CD4-positive, alpha-beta memory T cell (primary cell): ENCODE measurements at regions not wholly inside any gene's neighbourhood (a gene's known extent, or its start where the extent isn't known, plus 50 kb on each side); places are given as distances from the start of the nearest gene placed in this dataset.

ENCODE experiments used
- CTCF ChIA-PET: fragments of 350-600 bp; sonication (Branson Sonifier 250); formaldehyde crosslinking; loops from one replicate; lab custom pipeline; 2021; ENCODE audit warnings: inconsistent platforms; ENCODE audit not compliant: partially characterized antibody; lab: Charles Lee
- POLR2A ChIA-PET: fragments of 350-600 bp; sonication (Branson Sonifier 250); formaldehyde crosslinking; loops from one replicate; lab custom pipeline; 2021; ENCODE audit not compliant: partially characterized antibody; lab: Charles Lee
- DNase-seq, 5 donors: peaks; one replicate each; pipeline versions ENCODE4 v3.0.0 to v3.0.0-alpha.2; 2020 to 2022; ENCODE audit warnings: mixed read lengths in 1 of 5
- H3K27ac ChIP-seq: one replicate; pipeline ENCODE4 v1.7.0; 2013; ENCODE audit warnings: low read depth, low read length
- H3K27me3 ChIP-seq: 2 replicates; pipeline ENCODE4 v1.7.0; 2013; ENCODE audit warnings: mild to moderate bottlenecking, low read length, moderate library complexity; ENCODE audit not compliant: insufficient read depth
- H3K36me3 ChIP-seq: 2 replicates; pipeline ENCODE4 v1.7.0; 2013; ENCODE audit warnings: mild to moderate bottlenecking, low read length, moderate library complexity; ENCODE audit not compliant: insufficient read depth
- H3K4me1 ChIP-seq: 2 replicates; pipeline ENCODE4 v1.7.0; 2013; ENCODE audit warnings: mild to moderate bottlenecking, low read length, moderate library complexity; ENCODE audit not compliant: insufficient read depth
- H3K4me3 ChIP-seq, 2 donors: one replicate each; pipeline ENCODE4 v1.7.0; 2013; ENCODE audit warnings: low read length in 2 of 2, mild to moderate bottlenecking in 1 of 2
- H3K9me3 ChIP-seq, 2 donors: one replicate each; pipeline ENCODE4 v1.7.0; 2013; ENCODE audit warnings: low read length in 2 of 2, control low read depth in 1 of 2; ENCODE audit not compliant: control insufficient read depth in 1 of 2
- H3K27ac Mint-ChIP-seq, 7 donors: one replicate each; pipeline ENCODE4 v1.8.0; 2020 to 2021; ENCODE audit warnings: mixed read lengths in 7 of 7, mild to moderate bottlenecking in 6 of 7, inconsistent platforms in 3 of 7, moderate library complexity in 3 of 7
- H3K27me3 Mint-ChIP-seq, 2 donors: one replicate each; pipeline ENCODE4 v1.8.0; 2020 to 2021; ENCODE audit warnings: mixed read lengths in 2 of 2
- H3K36me3 Mint-ChIP-seq, 2 donors: one replicate each; pipeline ENCODE4 v1.8.0; 2020 to 2021; ENCODE audit warnings: mixed read lengths in 2 of 2, inconsistent platforms in 1 of 2, mild to moderate bottlenecking in 1 of 2
- H3K4me1 Mint-ChIP-seq, 4 donors: one replicate each; pipeline ENCODE4 v1.8.0; 2020 to 2021; ENCODE audit warnings: mixed read lengths in 4 of 4, mild to moderate bottlenecking in 1 of 4
- H3K4me3 Mint-ChIP-seq, 8 donors: one replicate each; pipeline ENCODE4 v1.8.0; 2020 to 2021; ENCODE audit warnings: mixed read lengths in 8 of 8, mild to moderate bottlenecking in 7 of 8, moderate library complexity in 6 of 8, inconsistent platforms in 3 of 8
- H3K9me3 Mint-ChIP-seq, 8 donors: one replicate each; pipeline ENCODE4 v1.8.0; 2020 to 2021; ENCODE audit warnings: mixed read lengths in 8 of 8, mild to moderate bottlenecking in 5 of 8, inconsistent platforms in 3 of 8, moderate library complexity in 1 of 8
- intact Hi-C: fragments of 100-400 bp; cut with micrococcal nuclease; formaldehyde crosslinking; loops from one replicate; pipeline ENCODE4 v1.15.1; 2023

DNA sequence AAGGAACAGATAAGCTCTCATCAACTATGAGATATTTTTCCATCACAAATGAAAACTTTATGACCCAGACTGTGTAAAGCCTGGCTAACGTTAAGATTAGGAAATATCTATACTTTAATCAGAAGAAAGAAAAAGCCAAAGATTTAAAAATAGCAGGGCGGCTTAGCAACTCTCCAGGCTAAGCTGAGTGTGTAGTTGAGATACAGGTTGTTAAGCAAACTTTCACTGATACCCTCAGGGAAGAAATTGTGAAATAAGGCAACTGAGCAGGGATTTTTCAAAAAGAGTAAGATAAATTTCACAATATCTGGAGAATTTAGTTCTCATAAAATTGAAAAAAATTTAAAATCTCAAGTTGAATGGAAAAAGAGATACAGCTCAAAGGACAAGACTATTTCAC lies 382.0 kb downstream of the RAPGEF2 start:
- H3K36me3 Mint-ChIP-seq: no peaks in the 10 kb centered on the region
- intact Hi-C loops: no loop called here
- Histone ChIP-seq H3K27me3 (no peaks in the 10 kb centered on the region), H3K4me1 (no peaks in the 10 kb centered on the region), H3K9me3 (no peaks in the 10 kb centered on the region), H3K36me3 (no peaks in the 10 kb centered on the region), H3K27ac (no peak overlapping the region), H3K4me3 (no peak overlapping the region)
- H3K27ac Mint-ChIP-seq: no peak overlapping the region
- H3K4me3 Mint-ChIP-seq: no peak overlapping the region
- H3K9me3 Mint-ChIP-seq: peaks cover 0 to 2% (median 0%) of the 10 kb centered on the region in 8 donors
- ChIA-PET CTCF (interaction anchor here (1.1 to 1.2 kb wide), 2 partner anchors 12 to 22 kb away, joined by 3 read pairs; no protein-coding TSS in a partner anchor), POLR2A (no interaction called here)
- peaks cover 5 to 7% of the 10 kb centered on the region in 2 donors for H3K27me3 Mint-ChIP-seq
- H3K4me1 Mint-ChIP-seq: peaks cover 0 to 1% (median 0%) of the 10 kb centered on the region in 4 donors
- no peak for DNase-seq

DNA sequence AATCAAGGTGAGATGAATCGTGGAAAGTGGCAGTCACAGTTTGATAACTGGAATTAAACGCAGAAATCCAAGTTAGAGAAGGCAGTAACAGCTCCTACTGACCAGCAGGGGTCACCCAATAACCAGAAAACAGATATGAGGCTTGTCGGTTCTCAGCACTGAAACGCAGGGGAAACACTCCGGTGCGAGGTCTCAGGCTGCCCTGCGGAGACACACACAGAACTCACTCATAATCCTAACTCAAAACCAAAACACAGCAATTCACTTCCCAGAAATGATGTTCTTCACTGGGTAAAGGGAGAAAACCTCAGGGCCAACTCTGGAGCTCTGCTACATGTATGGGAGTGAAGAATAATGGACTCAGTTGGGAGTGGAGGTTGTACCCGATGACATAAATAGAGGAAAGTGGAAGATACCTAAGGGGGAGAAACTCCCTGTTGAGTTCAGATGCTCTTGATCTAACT lies 384.4 kb downstream of the RAPGEF2 start:
- H3K27me3 Mint-ChIP-seq: peaks cover 2 to 7% of the 10 kb centered on the region in 2 donors
- intact Hi-C loops: no loop called here
- no peak overlapping the region for H3K27ac Mint-ChIP-seq
- ChIA-PET CTCF (interaction anchor here (0.9 to 1.7 kb wide), 3 partner anchors 10 to 66 kb away, joined by 3 read pairs; no protein-coding TSS in a partner anchor), POLR2A (no interaction called here)
- Histone ChIP-seq H3K27ac (no peak overlapping the region), H3K9me3 (no peaks in the 10 kb centered on the region), H3K27me3 (no peaks in the 10 kb centered on the region), H3K4me3 (no peak overlapping the region), H3K36me3 (no peaks in the 10 kb centered on the region), H3K4me1 (no peaks in the 10 kb centered on the region)
- H3K9me3 Mint-ChIP-seq: peaks cover 0 to 9% (median 2%) of the 10 kb centered on the region in 8 donors
- H3K36me3 Mint-ChIP-seq: no peaks in the 10 kb centered on the region
- H3K4me3 Mint-ChIP-seq: peak overlapping the region in 1 of 8 donors; percentile 6
- DNase-seq: peak in 4 of 5 donors; percentile 5 to 17 (median 10)
- peaks cover 0 to 1% (median 0%) of the 10 kb centered on the region in 4 donors for H3K4me1 Mint-ChIP-seq

DNA sequence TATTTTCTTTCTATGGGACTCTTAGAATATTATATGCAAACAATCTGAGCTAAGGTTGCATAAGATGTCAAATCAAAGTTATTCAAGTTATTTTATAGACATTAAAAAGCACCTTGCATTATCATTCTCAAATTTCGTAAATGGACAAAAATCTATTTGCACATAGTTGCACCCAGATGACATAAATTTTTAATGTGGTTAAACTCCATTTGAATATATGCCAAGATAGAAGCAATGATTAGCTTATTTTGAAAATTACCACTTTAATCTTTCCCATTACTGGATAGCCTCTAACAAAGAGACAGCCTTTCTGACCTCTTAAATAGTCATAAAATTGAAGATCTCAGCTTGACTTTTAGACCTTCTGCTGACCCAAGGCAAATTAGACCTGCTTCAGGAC lies 386.8 kb downstream of the RAPGEF2 start:
- POLR2A ChIA-PET: no interaction called here
- Mint-ChIP-seq H3K27ac (no peak overlapping the region), H3K4me1 (peaks cover 0 to 1% (median 0%) of the 10 kb centered on the region in 4 donors), H3K36me3 (no peaks in the 10 kb centered on the region), H3K9me3 (peaks cover 0 to 10% (median 2%) of the 10 kb centered on the region in 8 donors), H3K27me3 (peaks cover 2 to 5% of the 10 kb centered on the region in 2 donors), H3K4me3 (no peak overlapping the region)
- H3K36me3 ChIP-seq: no peaks in the 10 kb centered on the region
- no peak for DNase-seq
- no peaks in the 10 kb centered on the region for H3K9me3 ChIP-seq
- CTCF ChIA-PET: no interaction called here
- no peak overlapping the region for H3K27ac ChIP-seq
- intact Hi-C loops: no loop called here
- H3K4me1 ChIP-seq: no peaks in the 10 kb centered on the region
- H3K27me3 ChIP-seq: no peaks in the 10 kb centered on the region
- H3K4me3 ChIP-seq: no peak overlapping the region

DNA sequence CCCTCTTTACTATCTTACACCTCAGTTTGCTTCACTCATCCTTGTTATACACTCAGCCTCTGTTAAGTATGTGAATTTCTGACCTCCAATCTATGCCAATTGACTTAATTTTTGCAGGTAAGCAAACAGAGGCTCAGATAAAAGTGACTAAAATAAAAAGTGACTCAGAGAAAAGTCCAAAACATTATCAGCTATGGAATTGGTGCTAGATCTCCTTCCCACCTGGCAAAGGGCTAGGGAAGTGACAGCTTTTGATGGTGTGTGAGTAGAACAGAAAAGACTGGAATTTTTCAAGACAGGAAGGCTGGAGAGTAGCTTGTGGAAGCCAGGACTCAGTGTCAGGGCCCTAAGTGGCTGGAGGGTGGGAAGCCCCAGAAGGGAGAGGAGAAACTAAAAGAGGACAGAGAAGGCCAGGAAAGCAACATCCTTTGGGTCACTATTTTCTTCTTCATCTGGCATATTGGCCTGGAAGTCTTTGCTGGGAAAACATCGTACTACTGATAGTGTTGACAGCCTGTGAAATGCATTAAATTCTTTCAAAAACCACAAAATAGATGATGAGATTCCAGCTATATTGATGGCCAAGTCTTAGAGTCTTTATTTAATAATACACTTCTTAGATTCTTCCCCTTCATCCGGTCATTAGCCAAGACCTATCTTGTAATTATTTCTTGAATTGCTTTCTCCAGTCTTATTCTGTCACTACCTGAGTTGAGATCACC lies 392.8 kb downstream of the RAPGEF2 start:
- Mint-ChIP-seq H3K9me3 (peaks cover 0 to 10% (median 1%) of the 10 kb centered on the region in 8 donors), H3K4me1 (no peaks in the 10 kb centered on the region), H3K27ac (no peak overlapping the region), H3K4me3 (no peak overlapping the region), H3K27me3 (peaks cover 0 to 1% of the 10 kb centered on the region in 2 donors), H3K36me3 (no peaks in the 10 kb centered on the region)
- Histone ChIP-seq H3K36me3 (no peaks in the 10 kb centered on the region), H3K4me3 (no peak overlapping the region), H3K27me3 (no peaks in the 10 kb centered on the region), H3K9me3 (no peaks in the 10 kb centered on the region), H3K4me1 (no peaks in the 10 kb centered on the region), H3K27ac (no peak overlapping the region)
- intact Hi-C loops: no loop called here
- CTCF ChIA-PET: no interaction called here
- POLR2A ChIA-PET: no interaction called here
- DNase-seq: no peak

DNA sequence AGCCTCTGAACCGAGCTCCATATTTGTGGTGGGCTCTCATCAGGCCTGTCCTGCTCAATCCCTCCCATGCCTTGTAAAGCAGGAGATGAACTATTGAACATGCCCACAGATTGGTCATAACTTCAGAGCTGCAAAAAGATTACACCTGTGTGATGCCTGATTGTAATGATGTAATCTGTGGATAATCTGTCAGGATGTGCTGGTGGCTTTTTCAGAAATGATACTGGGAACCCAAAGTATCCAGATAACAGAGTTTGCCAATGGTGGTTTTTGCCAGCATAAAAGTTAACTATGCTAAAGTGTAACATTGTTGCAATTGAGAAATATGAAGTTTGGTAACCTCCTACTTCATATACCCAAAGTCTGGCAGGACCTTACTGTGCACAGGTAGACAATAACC lies 393.4 kb downstream of the RAPGEF2 start:
- no peak for DNase-seq
- Mint-ChIP-seq H3K36me3 (no peaks in the 10 kb centered on the region), H3K9me3 (peaks cover 0 to 7% (median 1%) of the 10 kb centered on the region in 8 donors), H3K27me3 (peaks cover 0 to 1% of the 10 kb centered on the region in 2 donors), H3K4me3 (no peak overlapping the region), H3K4me1 (no peaks in the 10 kb centered on the region), H3K27ac (no peak overlapping the region)
- Histone ChIP-seq H3K27ac (no peak overlapping the region), H3K36me3 (no peaks in the 10 kb centered on the region), H3K9me3 (no peaks in the 10 kb centered on the region), H3K4me1 (no peaks in the 10 kb centered on the region), H3K27me3 (no peaks in the 10 kb centered on the region), H3K4me3 (no peak overlapping the region)
- intact Hi-C loops: no loop called here
- CTCF ChIA-PET: no interaction called here
- POLR2A ChIA-PET: no interaction called here

DNA sequence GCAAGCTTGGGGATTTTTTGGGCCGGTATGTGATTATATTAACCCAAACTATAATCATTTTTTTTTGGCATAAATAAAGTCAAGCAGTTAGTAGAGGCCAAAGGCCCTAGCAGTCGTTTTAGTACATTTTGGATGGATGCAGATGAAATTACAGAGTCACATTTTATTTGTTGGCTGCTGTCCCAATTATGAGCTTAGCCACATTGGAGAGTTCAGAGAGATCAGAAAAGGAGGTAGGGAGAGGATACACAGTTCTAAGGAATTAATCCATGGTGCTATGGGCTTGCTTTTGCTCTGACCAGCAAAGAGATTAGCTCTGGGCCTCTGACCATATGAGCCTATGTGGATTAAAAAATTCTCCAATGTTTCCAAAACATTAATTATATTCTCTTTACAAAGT lies 395.1 kb downstream of the RAPGEF2 start:
- Mint-ChIP-seq H3K36me3 (no peaks in the 10 kb centered on the region), H3K9me3 (peaks cover 0 to 3% (median 0%) of the 10 kb centered on the region in 8 donors), H3K27ac (no peak overlapping the region), H3K4me3 (no peak overlapping the region), H3K27me3 (peaks cover 0 to 1% of the 10 kb centered on the region in 2 donors), H3K4me1 (no peaks in the 10 kb centered on the region)
- H3K4me1 ChIP-seq: no peaks in the 10 kb centered on the region
- no peaks in the 10 kb centered on the region for H3K9me3 ChIP-seq
- H3K36me3 ChIP-seq: no peaks in the 10 kb centered on the region
- no peaks in the 10 kb centered on the region for H3K27me3 ChIP-seq
- no peak overlapping the region for H3K4me3 ChIP-seq
- CTCF ChIA-PET: interaction anchor here (1.4 kb wide), 1 partner anchor 13 kb away, joined by 3 read pairs; no protein-coding TSS in a partner anchor
- intact Hi-C loops: no loop called here
- DNase-seq: no peak
- POLR2A ChIA-PET: no interaction called here
- H3K27ac ChIP-seq: no peak overlapping the region

DNA sequence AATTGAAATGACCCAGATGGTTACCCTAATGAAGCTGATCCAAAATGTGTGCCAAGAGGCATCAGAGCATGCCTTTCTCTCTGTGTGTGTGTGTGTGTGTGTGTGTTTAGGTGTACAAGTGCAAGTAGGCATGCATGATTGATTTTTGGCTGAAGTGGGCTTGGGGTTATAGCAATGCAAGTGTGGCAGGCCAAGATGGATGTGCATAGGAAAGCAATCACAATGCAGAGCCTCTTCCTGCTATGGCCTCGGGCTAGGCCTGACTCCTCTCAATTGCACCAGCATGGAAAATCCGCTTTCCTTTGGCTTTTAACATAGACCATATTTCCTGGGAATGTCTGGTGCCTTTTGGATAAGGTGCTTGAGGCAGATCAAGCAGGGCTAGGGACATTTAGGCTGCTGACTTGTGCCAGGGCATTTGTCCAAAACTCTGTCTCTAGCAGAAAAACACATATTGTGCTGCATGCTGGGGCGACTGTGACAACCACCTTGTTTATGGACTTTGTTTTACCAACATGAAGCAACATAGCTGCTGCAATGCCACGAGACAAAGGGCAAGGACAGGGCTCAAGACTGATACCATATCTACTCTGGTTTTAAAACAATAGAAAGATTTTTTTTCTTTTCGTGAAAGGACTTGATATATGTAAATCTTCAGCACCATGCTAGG lies 395.7 kb downstream of the RAPGEF2 start:
- Histone ChIP-seq H3K27ac (no peak overlapping the region), H3K4me1 (no peaks in the 10 kb centered on the region), H3K4me3 (no peak overlapping the region), H3K36me3 (no peaks in the 10 kb centered on the region), H3K27me3 (no peaks in the 10 kb centered on the region), H3K9me3 (no peaks in the 10 kb centered on the region)
- Mint-ChIP-seq H3K27me3 (peaks cover 0 to 3% of the 10 kb centered on the region in 2 donors), H3K9me3 (no peaks in the 10 kb centered on the region), H3K4me3 (no peak overlapping the region), H3K36me3 (no peaks in the 10 kb centered on the region), H3K27ac (no peak overlapping the region), H3K4me1 (no peaks in the 10 kb centered on the region)
- ChIA-PET POLR2A (no interaction called here), CTCF (no interaction called here)
- DNase-seq: no peak
- intact Hi-C loops: no loop called here
